Neural progenitor cell (in vitro differentiated cells): ENCODE measurements at regions not wholly inside any gene's neighbourhood (a gene's known extent, or its start where the extent isn't known, plus 50 kb on each side); places are given as distances from the start of the nearest gene placed in this dataset.

ENCODE experiments used
- CTCF ChIP-seq: fragments of 200-600 bp; sonication (generic); IDR thresholded peaks from 2 replicates; pipeline ENCODE4 v1.5.1; 2017; ENCODE audit warnings: antibody characterized with exemption, mild to moderate bottlenecking
- EZH2 ChIP-seq: fragments of 200-600 bp; sonication (generic); IDR thresholded peaks from 2 replicates; pipeline ENCODE4 v1.6.1; 2017; ENCODE audit warnings: antibody characterized with exemption, mild to moderate bottlenecking, moderate library complexity
- EZH2phosphoT487 ChIP-seq: fragments of 200-600 bp; sonication (generic); IDR thresholded peaks from 2 replicates; pipeline ENCODE4 v1.6.1; 2017; ENCODE audit warnings: antibody characterized with exemption

- no peak for TF ChIP-seq EZH2
- peak; percentile 43 for TF ChIP-seq CTCF
- TF ChIP-seq EZH2phosphoT487, result no peak
Observed at GRCh38 chr7:106959753-106960152, 84.8 kb upstream of the PRKAR2B start.
